SKM-1 treated with dmso at 0.1 percent for 144 hours (cell line): ENCODE measurements at regions not wholly inside any gene's neighbourhood (a gene's known extent, or its start where the extent isn't known, plus 50 kb on each side); places are given as distances from the start of the nearest gene placed in this dataset.
"Not testable (repeated sequence)": the region's sequence is repeated elsewhere in the genome, so short reads cannot be mapped to it uniquely, and the experiment has no call there.

Source experiments
- DNase-seq: peaks from one replicate; lab custom pipeline; 2025; ENCODE audit not compliant: unreplicated experiment; lab: John Stamatoyannopoulos, UW

DNA sequence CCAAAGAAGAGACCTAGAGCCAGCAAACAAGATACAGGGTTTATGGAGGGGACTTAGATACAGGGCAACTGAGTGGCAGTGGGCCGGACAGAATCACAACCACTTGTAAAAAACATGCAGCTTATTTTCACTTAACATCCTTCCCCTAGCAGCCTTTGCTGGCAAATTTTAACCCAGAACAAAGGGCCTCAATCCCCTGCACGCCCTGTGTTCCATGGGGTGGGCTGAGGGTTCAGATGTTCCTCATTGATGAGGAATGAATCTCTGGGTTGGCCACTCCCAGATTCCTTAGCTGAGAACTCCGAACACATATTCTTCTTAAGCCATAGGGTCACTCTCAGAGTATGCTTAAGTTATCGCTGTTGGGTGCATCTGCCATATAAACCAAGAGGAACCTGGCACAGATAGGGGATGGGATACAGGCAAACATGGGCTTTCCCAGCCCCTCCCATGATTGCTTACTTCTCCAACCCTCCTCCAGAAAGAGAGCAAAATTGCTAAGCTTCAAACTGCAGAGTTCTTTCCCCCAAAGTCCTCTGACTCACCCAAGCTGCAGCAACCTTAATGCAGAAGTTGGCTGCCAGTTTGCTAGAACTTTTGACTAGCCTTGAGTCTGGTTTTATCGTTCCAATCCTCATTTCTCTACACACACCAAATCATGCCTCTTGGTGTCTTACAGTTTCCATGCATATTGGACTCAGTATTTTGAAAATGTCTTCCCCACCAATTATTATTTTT, 146.9 kb downstream of the CD47 start:
- no peak for DNase-seq

DNA sequence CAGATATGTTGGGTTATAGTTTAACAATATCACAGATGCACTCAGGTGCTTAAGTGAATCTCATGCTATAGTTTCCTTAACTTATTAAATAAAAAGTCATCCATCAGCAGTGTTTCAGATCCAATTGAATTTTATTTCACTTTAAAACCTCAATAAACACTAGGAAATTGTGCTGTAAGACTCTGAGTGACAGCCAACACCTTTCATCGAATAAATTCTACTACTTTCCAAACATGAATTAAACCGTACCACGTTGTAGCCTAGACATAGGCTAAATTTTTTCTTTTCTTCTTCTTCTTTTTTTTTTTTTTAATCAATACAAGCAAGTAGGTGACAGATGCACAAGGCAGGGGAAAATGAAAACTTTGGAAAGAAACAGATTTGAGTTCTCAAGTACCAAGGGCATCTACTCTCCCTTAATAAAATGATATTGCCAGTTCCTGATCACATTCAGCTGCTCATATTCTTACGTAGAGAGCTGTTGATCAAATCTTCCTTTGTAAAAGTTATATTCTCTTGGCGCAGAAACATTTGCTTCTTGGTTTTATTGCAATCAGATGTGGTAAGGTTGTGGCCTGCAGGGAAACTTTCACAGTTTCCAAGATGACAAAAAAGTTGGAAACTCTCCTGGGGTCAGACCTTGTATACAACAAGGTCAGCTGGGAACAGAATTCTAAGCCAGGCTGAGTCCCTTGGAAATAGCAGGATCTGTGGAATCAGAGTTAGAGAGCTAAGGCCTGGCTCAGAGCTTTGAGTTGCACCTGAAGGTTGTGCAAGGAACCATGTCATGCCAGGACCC, 147.7 kb downstream of the CD47 start:
- no peak for DNase-seq

DNA sequence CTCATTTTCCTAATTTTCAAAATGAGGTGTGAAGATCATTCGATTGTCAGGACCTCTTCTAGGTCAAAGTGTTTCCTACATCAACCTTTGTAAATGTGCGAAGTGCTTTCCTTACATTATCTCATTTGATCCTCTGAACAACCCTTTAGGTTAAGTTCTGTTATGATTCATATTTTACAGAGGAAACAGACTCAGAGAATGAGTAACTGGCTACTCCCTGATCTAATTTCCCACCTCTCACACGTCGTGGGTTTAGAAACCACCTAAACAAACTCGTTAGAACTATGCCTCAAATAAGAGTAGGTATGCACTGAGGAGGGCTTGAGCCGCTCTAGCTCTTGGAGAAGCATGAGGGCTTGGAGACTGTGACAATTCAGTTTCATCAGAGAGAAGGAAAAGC, 148.6 kb downstream of the CD47 start:
- no peak for DNase-seq

DNA sequence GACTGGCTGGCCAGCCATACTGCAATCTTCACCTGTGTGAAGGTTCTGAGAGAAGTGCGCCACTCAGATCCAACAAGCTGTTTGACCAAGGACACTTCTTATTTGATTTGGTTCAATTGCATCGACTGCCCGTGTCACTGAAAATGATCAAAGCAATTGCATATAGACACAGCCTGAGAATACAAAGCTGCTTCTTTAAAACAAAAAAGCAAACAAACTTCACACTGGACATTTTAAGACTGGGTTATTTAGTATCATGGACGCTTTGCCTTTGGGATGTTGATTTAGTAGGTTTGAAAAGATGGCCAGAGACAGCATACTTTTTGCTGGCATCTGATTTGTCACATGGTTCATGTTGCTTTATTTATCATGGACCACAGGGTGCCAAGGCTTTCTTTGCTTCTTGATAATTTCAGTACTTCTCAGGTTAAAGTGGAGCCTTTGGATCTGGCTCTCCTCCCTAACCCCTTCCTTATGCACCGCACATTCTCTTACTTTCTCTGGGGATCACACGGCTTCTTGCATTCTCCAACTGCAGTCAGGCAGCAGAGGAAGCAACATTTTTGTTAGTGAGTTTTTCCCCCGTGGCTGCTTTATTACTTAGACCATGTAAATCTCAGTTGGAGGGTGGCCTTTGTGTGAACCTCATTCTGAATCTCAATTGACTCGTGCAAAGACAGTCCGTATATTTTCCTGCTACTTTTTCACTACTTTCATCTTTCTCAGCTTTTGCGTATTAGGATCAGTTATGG, 151.0 kb downstream of the CD47 start:
- DNase-seq = no peak

DNA sequence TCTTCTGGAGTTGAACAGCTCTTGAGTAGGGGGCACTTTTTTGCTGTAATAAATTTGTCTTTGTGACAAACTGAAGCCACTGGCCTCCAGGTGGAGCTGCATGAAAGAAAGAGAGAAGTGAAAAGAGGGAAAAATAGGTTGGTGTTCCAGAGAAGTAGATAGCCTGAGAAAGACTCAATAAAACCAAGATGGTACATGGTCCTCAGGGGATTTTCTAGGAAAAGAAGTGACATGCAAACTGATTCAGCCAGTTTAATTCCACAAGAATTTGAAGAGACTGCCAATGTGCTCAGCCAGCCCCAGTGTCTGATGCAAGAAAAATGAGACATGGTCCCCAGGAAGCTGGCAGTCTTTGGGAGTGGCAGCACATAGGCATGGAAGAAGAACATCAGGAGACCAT, 152.7 kb downstream of the CD47 start:
- DNase-seq = no peak

DNA sequence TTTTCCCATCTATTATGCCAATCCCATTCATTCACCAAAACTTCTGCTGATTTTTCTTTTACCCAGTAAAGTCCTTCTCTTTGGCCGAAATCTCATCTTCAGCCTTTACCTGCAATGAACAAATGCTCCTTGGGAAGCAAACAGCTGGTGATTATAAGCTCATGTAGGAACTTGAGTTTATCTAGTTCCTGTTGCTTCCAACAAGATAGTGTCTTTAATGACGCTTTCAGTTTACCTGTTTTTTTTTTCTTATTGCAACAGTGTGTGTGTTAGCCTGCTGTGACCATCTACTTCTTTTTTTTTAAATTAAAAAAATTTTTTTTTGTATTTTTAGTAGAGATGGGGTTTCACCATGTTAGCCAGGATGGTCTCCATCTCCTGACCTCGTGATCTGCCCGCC, 156.0 kb downstream of the CD47 start:
- no peak for DNase-seq

DNA sequence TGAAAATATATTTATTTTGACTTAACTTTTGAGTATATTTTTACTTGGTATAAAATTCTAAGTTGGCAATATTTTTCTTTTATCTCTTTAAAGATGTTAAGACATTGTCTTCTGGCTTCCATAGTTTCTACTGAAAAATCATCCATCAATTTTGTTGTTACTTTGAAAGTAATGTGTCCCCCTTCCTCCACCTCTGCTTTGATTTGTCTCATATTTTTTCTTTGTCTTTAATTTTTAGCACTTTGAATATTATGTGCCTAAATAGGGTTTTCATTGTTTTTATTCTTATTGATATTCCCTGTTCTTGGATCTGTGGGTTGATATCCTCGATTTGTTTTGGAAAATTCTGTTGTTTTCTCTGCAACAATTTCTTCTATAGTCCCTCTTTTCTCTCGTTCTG, 157.4 kb downstream of the CD47 start:
- no peak for DNase-seq

DNA sequence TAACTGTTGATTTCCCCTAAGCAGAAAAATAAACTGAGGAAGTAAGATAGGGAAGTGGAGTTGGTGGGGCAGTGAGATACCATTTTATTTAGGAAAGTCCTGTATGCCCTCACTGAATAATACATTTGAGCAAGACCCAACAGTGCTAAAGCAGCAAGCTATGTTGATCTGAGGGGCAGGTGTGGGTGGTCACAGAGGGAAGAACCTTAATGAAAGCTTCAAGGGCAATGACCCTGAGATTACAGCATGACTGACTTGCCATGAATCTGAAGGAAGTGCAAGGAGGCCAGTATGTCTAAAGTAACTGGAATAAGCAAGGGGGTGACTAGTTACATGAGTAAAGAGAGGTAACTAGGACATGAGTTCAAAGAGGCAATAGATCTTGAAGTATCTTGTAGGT, 159.5 kb downstream of the CD47 start:
- no peak for DNase-seq

DNA sequence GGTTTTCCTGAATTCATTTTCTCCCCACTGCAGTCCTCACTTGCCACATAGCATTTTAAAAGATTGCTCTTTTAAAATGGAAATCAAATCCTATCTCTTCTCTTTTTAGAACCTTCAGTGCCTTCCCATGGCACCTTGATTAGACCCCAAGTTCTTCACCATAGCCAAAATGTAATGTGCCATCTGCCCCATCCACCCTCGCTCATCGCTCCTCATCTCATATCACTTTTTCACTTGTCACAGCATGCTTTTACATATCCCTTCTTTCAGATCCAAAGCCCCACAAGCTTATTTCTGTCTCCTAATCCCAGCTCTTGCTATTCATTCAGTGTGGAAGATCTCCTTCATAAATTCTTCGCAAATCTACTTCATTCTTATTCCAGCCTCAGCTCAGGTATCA, 161.7 kb downstream of the CD47 start:
- DNase-seq = no peak

DNA sequence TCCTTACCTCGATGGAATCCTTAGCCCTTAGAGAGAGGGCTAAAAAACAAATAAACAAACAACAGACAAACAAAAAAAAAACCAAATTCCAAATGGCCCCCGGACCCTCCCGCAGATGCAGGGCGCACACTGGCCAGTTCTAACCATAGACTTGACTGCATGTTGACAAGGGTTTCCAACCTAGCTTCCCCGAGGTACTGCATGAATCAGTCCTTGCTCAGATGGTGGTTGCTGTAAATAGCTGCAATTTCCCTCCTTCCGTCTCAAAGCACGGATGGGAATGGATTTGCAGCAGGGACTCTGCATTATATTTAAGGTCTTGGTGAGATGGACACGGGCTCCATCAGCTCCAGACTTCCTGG, 162.8 kb downstream of the CD47 start:
- no peak for DNase-seq

DNA sequence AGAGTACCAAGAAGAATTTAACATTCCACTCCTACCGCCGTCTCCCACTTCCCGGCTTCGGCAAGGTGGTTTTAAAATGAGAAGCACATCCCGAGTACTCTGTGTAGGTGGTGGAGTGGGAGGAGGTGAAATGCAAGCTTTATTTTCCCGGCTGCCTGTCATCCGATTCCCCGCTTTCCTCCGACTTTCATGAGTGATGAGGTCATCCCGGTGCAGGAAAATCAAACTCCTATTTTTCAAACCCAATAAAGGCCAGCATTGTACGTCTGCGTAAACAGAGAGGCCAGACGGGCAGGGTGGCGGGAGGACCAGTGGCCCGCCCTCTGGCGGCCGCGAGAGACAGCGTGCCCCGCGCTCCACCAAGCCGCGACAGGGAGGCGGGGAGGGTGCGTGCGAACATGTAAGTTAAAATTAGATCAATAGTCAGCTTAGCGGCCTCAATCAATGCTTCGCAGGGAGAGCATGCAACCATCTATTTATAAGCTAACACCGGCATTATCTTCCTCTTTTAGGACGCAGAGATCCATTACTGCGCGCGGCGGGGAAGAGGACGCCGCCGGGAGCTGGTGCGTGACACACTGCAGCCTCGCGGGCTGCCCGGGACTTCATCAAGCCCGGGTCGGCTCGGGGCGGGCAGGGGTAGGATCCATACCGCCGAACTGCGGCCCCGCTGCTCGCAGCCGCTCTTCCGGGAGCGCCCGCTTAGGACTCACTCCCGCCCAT, 163.3 kb downstream of the CD47 start:
- no peak for DNase-seq

DNA sequence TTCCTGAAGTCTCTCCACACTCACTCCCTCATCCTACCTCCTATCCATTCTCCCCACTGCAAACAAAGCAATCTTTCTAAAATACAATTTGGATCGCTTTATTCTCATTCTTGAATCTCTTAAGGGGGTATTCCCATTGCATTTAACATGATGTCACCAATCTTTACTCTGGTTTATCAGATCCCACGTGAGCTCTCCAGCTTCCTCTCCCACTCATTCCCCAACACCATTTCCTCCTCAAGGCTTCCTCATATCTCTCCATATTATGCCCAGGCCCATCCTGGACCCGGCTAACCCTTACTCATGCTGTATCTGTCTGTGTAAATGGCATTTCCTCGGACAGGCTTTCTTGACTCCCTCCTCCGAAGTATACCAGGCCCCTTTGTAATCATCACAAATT, 165.0 kb downstream of the CD47 start:
- no peak for DNase-seq

DNA sequence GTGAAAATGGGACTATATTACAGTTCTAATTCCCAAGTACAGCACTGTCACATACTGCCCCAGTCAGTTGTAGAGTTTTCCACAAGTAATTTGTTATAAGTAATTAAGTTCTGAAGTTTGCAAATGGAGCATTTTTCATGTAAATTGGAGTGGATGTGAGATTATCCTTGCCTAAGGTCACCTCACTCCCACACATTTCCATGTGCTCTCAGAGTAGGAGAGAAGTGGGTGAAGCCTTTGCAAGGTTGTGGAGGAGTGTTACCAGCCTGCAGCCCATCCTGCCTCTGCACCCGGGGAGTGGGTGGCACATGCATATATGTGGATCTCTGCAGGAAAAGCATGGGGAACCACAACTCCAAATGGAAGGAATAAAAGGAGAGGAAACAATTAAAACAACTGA, 169.8 kb downstream of the CD47 start:
- no peak for DNase-seq

DNA sequence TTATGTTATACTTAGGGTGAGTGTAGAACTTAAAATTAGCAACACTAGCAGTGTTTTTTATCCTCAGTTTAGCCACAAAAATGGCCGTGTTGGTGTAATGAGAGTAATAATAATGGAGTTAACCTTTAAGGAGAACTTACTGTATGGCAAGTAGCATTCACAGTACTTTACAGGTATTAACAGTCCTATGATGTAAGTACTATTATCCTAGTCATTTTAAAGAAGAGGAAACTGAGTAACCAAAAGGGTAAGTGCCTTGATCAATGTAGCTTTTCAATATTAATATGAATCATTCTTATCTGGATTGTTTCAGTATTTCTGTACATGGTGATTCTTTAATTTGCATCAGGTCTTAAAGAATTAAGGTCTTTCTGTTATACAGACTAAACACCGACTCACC, 170.3 kb downstream of the CD47 start:
- DNase-seq = no peak

DNA sequence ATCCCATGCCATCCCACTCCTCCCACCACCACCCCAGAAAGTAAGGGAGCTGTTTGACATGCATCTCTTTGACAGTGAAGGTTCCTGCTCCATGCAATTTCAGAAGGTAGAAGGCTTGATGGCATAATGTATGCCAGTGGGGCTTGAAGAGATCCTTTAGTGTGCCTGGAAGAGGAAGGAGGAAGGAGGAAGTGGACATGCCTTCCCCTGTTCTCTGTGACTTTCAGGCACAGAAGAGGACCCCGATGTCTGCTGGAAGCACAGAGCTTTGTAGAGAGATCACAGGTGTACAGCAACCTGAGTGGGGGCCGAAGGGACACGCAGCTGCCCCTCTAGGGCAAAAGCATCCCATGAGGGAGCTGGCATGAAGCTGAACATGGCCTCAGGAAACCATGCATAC, 171.6 kb downstream of the CD47 start:
- no peak for DNase-seq

DNA sequence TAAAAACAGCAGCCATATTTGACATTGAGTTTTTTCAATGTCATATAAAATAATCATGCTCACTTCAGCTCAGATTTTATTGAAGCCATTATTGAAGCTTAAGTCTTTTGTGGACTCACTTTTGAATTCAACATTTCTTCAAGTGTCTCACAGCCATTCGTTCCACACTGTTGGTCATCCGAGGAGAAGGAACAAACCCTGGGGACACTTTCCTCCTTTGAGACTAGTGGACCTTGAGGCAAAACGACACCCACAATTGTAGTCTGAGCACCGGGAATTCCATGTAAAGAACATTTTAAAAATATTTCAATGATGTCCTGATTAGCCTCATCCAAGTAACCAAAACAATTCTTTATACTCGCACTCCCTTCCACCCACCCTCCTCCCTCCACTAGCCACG, 174.7 kb downstream of the CD47 start:
- DNase-seq = no peak

DNA sequence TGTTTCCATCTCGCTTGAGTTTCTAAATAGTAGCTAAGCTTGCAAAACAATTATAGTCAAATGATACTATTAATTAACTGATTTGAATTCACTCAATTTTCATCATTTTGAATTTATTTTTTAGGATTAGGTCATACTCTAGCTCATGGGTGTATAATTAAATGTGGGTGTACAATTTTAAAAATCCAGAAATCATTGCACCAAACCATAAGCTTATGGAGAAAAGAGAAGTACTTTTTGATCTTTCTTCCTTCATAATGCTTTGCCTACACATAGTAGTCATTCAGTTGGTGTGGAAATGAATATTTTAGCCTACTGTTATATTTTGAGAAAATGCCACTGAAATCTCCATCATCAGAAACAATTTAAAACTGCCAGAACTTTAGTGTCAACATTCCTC, 175.1 kb downstream of the CD47 start:
- no peak for DNase-seq

DNA sequence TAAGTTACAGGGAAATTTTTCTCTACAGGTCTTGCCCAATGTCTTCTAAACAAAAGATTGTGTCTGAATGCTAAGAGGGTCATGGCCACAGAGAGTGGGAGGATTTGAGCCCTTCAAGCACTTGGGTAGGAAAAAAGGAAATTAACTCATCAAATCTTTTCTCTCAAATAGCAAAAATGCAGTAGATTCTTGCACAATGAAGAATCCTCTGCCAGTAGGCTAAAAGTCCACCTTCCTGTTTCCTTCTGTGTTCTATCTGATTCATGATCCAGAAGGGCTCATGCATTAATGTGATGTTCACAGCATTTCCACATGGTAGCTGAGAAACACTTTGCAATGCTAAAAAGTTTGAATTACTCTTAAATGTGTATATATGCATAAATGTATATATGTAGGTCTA, 177.1 kb downstream of the CD47 start:
- DNase-seq = peak; percentile 23

DNA sequence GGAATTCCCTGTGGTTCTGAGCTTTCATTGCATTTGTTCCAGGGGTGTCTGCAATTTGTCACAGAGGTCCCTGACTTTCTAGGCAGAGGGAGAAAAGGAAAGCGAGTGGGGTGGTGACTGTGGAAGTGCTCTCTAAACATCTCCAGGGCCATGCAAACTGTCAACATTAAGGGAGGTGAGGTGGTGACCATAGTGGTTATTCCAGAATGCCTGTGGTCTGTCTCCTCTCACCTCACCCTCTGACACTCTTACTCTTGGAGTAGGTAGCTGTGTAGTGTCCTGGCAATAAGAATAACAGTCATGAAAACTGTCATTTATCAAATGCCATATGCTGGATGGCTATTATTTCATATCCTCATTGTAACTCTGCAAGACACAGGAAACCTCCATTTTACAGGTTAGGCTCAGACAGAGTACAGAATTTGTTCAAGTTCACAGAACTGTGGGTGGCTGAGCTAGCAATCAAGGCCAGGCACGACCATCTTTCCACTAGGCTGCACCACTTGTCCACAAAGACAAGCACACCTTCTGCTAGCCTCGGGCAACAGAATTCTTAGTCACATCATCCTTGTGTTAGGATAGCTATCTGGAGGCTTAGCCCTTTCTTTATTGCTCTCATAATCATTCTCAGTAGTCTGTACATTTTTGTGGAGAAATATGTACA, 179.4 kb downstream of the CD47 start:
- no peak for DNase-seq

DNA sequence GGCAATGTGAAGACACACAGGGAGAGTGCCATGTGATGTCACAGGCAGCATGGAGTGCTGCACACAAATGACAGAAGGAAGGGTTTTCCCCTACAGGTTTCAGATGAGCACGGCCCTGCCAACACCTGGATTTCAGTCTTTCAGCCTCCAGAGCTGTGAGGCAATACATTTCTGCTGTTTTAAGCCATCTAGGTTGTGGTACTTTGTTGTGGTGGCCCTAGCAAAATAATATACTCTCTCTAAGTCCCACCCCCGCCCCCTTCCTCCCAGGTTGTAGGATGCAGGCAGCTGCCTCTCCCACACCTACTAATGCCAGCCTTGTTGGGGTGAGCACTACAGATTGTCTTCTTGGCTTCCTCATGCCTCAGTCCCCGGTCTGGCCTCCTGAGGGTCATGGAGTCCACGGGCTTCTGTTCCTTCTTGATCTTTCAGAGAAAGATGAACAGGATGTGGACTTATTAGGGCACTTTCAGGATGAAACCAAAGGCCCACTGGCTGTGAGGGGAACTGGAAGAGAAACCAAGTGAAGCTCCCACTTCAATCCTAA, 180.0 kb downstream of the CD47 start:
- DNase-seq = no peak

DNA sequence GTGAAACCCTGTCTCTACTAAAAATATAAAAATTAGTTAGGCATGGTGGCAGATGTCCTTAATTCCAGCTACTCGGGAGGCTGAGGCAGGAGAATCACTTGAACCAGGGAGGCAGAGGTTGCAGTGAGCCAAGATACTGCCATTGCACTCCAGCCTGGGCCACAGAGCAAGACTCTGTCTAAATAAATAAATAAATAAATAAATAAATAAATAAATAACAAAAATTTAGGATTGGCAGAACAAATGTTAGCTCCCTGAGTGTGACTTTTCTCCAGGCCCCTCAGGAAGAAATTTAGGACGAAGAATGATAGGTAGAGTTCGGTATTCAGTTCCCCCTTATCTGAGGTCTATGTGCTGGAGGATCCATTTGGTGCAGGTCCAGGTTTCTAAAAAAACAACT, 181.2 kb downstream of the CD47 start:
- DNase-seq = not testable (repeated sequence)
